HG03139 (cell line): ENCODE measurements at regions not wholly inside any gene's neighbourhood (a gene's known extent, or its start where the extent isn't known, plus 50 kb on each side); places are given as distances from the start of the nearest gene placed in this dataset.

ENCODE experiments used
- ATAC-seq: cut with Tn5 transposase; IDR thresholded peaks from one replicate; pipeline ENCODE4 v1.9.1; 2021; ENCODE audit not compliant: unreplicated experiment

DNA sequence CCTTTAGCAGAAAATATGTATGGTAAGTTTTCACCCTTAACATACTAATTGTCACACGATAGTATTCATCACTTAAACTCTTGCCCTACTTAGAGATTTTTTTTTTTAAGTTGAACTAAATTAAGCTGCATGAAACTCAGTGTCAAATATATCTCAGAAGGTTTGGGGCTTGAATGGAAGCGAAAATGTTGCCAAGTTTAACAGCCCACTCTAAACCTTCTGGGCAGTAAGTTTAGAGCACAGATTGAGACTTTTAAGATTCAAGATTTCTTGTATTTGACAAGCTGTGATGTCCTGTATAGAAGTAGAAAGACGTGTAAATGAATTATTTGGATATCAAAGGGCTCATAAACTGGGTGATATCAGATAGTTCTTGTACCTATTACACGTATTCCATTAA lies 287.3 kb upstream of the FLRT2 start:
- ATAC-seq = no peak

DNA sequence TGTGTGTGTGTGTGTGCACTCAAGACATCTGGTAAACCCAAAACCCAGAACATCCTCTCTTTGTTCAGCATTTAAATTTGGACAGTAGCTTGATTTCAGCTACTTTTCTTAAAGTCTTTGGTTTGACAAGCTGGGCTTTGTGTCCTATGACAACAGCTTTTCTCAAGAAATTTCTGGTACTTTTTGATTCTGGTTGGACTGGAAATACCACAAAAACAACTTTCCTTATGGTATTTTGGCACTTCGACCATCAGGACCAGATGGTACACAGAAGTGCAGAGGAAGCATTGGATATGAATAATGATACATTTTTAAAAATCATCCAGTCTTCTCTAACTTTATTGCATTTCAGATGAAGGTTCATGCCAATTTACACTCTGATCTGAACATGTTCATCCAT lies 286.6 kb upstream of the FLRT2 start:
- ATAC-seq = no peak

DNA sequence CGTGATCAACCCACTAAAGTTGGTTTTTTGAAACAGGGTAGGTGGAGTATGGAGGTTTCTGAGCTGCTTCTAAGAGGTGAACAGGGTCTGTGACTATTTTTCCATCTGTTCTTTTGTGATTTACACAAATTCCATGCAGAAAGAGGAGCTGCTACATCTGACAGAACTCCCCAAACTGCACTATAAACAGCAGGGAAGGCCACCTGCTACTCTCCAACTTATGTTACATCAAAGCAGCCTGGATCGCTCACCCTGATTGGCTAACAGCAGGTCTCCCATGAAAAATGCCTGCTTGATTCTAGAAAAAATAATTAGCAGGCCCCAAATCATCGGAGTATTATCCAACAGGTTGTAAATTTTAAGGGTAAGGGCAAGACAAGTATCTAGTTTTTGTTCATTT lies 282.9 kb upstream of the FLRT2 start:
- no peak for ATAC-seq

DNA sequence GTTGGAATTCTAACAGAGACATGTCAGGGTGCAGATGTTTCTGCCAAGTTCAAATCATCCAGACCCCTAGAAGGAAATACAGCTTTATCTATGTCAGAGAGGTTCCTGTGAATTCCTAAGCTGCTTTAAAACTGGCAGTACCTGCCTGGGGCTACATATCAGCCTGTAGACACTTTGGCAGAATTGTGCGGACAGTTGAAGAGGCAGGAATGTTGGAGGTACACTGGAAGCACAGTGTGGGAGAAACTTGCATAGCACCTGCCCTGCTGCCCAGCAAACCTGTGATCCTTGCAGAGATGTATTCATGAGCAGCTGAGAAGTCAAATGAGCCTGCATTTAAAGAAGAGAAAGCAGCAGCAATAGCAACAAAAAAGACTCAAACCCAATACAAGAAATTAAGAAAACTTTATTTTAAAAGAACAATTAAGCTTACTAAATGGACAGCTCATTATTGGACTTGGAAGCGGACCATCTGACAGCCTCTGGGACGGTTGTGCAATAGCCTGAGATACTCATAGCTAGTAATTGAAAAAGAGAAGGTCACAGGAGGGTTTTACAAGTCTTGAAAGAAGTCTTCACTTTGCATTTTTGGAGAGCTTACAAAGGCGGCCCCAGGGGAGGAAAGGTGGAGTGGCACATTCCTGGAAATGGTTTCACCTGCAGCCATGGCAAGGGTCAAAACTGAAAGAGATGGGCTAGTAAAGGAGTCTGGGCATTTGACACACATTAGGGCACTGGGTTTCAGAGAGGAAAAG lies 280.9 kb upstream of the FLRT2 start:
- no peak for ATAC-seq

DNA sequence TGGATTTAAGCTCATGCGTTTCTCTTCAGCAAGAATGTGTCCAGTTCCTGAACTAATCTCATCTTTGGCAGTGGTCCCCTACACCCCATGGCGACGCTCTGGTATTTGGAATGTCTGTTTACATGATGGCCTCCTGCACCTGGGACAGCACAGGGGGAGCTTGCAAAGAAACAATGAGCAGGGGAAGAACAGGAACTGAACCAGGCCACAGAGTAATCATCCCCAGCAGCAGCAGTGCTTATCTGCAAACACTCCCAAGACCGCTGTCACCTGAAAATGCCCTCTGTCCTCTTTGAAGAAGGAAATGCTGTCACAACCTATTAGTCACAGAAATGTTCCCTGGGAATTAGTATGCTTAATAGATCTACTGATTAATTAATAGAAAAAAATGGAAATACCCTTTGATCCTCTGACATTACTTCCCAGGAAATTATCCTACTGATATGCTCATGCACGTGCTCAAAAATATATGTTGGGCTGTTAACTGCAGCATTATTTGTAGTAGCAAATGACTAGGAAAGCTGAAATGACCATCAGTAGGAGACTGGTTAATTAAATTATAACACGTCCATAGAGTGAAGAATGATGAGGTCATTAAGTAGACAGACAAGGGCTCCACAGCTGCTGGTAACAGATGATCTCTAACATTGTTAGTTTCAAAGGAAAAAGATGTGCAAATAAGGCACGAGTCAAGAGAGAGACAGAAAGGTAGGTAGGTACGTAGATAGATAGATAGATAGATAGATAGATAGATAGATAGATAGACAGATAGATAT lies 279.3 kb upstream of the FLRT2 start:
- ATAC-seq = no peak

DNA sequence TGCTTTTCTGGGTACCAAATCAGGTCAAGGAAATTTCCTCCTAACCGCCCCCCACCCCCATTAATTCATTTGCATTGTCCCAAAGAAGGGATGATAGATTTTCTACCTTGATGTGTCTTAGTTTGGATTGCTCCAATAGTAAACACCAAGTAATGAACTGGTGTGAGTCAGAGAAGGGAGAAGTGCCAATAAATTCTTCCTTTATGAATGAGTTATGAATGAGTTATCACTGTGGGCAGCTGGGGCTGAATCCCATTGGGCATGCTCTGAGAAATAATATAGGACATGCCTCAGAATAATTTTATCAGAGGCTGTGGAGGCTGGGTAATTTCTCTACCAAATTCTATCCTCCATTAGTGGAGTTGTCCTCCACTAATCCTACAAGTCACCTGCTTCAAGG lies 277.9 kb upstream of the FLRT2 start:
- no peak for ATAC-seq

DNA sequence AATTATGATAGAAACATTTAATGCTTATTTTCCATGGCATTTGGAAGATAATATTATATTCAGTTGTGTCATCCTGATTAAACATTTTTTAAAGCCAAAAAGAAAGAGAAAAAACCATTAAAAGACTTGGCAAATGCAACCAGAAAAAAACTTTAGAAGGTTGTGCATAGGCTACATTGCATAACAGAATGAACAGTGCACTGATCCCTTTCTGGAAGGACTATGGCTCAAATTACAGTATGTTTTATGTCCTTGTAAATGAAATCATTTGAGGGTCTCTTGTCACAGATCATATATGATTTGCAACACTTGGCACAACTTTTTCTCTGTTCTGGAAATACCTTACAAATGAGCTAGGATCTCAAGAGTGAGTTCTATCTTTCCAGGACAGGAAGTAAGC lies 275.2 kb upstream of the FLRT2 start:
- ATAC-seq = no peak

DNA sequence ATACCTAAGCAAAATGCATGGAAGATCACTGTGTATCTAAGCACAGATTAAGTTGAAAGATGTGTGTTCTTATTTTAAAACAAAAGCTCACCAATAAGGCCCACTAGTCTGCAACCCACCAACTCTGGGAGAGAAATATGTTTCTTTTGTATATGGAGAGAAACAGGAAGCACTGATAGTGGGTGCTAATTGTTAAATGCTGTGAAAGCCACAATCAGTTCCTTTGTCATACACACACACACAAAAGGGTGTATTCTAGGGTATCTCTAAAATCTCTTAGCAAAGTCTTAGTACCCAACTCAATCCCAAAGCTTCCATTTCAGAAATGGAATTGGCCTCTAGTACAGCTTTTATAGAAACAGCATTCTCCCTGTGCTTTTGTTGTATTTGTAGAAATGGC lies 272.7 kb upstream of the FLRT2 start:
- no peak for ATAC-seq

DNA sequence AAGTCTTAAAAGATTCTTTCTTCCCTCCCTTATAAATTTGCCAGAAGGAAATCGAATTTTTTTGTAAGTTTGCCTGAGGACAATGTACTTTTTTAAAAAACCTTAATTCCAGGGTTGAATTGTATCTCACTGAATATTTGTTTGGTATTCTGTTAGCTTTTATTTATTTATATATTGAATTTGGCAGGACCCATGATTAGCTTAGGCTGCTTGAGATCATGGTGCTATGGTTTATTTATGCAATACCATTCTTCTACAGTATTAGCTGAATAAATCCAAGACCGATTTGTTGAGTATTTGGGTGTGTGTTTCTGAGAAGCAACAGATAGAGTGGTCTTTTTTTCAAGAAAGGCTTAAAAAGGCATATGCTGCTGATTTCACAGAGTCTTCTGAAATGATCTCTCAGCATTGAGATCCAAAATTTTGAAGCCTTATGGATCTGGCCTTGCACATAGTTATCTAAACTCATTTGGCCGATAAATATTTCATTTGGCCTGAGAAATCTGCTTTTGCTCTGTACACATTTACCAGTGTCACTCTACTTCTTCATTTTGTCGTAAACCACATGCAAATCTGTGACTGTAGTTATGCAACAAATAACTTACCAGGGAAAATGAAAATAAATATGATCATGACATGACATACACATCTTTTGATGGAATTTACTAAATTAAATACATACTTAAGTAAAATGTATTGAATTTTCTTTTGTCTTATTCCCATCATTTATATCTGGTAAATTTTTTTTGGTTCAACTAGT lies 265.8 kb upstream of the FLRT2 start:
- ATAC-seq = no peak

DNA sequence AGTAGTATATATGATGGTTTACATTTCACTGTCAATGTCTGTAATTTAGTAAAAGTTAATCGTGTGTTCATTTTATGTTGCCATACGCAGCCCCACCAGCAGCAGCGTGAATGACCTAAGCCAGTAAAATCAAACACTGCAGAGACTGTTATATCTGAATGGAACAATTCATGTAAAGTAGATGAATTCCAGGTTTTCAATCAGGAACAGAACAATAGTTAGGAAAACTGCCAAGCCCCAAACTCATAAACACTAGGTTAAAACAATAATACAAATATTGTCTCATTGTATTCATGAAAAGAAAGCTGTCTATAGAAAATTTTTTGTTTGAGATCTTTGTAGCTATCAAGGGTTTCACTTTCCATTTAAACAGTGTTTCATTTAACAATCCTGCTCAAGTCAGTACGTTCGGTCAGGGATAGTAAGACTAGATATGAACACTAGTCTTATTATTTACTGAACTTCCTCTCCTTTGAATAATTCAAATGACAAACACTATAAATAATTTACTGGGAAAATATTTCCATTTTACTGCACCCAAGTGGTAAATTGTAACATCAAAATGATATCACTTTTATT lies 256.8 kb upstream of the FLRT2 start:
- no peak for ATAC-seq

DNA sequence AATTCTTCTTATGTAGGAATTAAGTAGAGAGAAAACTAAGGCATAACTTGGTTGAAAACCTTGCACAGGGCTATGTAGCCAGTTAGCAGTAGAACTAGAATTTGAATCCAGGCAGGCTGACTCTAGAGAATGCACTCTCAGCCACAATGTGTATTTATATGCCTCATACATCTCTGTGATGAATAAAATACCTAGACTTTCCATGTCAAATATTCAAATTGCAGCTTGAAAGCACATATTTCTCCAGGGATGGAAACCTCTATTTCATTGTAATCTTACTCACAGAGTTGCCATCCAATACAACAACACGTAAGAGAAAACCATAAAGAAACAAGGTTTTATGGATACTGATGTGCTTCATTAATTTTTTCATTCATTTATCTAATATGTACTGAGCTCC lies 256.0 kb upstream of the FLRT2 start:
- no peak for ATAC-seq

DNA sequence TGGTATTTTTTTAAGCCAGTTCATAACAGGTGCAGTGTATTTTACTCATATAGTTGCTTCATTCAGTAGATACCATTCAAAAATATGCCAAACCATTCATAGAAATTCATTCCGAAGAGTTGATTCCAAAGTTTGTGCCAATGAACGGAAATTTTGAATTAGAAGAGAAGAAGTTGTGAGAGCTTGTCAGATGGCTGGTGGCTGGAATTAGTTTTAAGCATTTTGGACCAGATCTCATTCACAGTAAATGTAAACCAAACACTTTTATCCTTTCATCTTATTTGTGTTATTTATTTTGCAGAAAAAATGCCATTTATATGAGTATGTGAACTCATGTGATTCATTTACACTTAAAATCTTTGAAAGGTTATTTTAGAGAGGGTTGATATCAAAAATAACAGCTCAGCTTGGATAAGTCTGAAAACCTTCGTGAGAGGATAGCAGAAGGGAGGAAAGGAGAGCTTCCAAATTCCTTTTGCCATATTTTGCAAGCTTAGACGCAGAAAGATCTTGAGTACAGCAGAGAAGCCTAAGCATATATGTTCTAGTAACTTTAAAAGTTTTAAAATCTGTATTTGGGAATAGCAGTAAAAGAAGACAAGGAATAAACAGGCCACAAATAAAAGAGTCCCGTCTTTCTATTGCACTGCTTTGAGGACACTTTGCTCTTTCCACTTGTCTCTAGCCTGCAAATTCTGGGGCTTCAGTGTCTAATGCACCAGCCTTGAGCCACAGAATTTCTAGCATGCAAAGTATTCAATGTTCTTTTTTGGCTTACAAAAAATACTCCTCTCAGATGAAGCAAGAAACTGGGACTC lies 253.6 kb upstream of the FLRT2 start:
- ATAC-seq = no peak

DNA sequence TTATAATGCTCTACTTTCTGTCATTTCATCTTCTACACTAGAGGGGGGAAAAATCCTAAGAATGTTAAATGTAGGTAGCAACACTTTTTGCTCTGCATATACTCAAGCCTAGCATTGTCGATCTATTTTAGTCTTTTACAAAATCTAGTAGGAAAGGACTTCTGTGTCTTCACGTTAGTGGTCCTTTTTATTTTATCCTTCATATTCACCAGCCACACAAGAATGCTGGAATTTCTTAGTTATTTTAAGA lies 253.0 kb upstream of the FLRT2 start:
- ATAC-seq = no peak

DNA sequence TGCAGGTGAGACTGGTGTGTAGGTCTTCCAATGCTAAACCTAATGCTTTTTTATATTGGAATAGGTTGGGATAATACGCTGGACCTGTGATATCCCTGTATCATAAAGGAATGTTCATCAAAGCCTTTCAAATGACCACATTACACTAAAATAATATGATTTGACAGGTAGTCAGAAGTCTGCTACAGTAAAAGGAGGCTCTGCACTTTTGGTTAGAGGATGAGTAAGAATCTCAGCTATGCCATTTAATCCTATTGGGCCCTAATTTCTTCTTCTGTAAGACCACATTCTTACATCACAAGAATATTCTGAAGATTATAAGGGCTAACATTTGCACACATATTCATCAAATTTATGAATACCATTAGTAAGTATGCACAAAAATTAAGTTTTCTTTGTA lies 250.5 kb upstream of the FLRT2 start:
- ATAC-seq = no peak

DNA sequence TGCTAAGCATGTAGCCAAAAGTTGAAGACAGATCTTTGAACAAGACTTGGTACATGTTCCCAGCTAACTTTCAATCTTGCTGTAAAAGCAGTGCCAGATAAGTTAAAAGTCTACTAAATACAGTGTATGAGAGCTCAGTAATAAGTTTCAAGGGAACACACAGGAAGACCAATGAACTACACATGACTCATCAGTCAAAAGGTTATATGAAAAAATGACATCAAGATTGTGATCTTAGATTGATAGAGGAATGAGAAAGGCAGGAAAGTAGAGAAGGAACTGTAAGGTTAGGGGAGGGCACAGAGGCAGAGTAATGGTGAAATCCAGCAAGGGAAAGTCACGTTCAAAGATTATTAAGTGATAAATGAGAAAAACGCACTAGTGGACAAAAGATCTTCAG lies 249.9 kb upstream of the FLRT2 start:
- no peak for ATAC-seq

DNA sequence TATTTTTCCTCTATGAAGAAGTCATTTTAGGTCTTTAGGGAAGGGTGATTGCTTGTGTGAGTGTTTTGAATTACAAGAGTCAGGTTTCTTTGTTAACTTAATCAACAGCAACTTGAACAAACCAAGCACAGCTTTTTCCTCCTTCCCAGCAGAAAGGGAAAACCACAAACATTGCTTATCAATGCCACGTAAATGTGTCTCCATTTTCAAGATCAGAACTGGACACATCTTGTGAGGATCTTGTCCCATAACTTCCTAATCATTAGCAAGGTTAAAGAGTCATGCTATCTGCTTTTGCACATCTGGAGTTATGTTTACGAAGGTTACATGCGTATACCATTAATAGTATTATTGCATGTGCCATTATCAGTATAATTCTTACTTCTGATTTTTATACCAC lies 248.0 kb upstream of the FLRT2 start:
- ATAC-seq = no peak

DNA sequence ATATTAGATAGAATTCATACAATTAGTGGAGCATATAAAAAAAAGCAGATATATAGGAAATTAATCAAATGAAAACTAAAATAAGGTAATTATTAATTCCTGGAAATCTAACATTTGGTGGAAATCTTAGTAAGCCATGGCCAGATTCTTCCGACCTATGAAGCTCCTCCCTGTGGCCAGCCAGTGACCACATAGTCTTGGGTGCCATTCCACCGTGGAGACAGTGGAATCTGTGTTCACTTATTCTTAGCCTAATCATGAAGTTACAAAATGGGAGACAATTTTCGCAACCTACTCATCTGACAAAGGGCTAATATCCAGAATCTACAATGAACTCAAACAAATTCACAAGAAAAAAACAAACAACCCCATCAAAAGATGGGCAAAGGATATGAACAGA lies 241.9 kb upstream of the FLRT2 start:
- no peak for ATAC-seq

DNA sequence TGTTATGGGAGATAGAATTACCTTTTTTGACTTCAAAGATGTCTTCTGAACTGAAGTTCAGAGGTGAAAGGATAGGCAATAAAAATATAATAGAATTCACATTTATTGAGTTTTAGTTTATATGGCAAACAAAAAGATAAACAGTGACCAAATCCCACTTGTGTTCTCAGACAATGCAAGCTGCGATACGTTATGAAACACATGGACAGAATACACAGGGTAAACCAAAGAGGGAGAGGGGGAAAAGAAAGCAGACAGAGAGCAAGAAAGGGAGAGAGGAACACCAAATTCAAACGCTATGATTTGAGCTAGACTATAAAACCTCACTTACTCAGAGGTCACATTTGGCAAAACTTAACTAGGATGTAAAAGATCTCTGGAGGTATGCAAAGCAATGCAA lies 238.2 kb upstream of the FLRT2 start:
- ATAC-seq = no peak

DNA sequence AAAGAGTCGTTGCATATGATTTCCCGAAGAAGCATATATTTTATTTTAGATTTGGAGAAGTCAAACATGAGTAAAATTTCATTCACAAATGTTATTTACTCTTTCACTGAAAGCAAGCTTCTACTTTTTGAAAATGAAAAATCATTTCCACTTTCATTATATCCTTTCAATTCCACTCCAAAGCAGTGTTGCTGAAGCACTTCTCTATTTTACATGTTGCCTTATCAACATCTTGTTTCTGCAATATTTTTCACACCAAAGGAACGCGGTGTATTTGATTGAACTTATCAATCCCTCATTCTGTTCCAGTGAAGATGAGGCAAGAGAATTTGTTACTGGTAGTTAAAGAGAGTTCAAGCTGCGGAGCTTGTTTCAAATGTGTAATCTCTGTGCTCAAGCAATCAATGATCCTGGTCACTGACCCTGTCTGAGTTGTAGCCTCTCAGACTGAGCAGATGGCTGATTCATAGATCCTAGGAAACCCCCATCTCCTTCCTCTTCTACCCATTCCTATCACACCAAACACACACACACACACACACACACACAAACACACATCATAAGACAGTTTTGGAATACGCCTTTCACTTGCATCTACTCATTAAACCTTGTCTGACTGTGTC lies 236.2 kb upstream of the FLRT2 start:
- no peak for ATAC-seq

DNA sequence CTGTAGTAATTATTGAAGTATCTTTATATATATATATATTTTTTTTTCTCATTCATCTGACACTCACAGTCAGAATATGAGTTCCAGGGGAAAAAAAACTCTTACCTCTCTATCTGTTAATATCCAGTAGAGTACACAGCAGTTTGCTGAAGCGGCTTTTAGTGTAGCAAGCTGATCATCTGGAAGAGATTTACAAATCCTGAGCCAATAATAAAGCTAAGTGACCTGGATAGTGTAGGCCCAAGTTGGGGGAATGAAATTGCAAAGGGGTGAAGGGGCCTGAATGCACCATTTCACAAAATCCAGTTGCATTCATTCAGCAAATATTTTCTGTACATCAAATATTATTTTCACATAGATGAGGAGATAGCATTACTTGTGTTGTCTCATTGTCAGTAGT lies 234.6 kb upstream of the FLRT2 start:
- ATAC-seq = no peak
